ENCODE measurements at regions not wholly inside any gene's neighbourhood (a gene's known extent, or its start where the extent isn't known, plus 50 kb on each side); places are given as distances from the start of the nearest gene placed in this dataset.

DNA sequence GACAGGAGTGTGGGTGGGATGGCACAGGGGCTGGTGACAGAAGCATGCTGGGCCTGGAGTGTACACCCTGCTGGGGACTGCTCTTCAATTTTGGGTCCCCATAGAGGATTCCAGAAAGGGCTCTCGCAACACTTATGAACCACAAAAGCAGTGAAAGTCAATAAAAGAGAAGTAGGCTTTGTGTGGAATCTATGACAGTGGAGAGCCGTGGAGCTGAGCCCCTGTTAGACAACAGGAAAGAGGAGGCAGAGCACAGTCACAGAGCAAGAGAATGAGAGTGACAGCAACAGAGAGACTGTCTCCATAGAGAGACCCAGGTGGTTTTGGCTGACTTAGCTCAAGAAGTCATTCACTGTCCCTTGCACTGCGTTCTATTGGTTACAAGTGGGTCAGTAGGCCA, 135.1 kb upstream of the ATP6AP2 start:
- TF ChIP-seq, protein P1, sequence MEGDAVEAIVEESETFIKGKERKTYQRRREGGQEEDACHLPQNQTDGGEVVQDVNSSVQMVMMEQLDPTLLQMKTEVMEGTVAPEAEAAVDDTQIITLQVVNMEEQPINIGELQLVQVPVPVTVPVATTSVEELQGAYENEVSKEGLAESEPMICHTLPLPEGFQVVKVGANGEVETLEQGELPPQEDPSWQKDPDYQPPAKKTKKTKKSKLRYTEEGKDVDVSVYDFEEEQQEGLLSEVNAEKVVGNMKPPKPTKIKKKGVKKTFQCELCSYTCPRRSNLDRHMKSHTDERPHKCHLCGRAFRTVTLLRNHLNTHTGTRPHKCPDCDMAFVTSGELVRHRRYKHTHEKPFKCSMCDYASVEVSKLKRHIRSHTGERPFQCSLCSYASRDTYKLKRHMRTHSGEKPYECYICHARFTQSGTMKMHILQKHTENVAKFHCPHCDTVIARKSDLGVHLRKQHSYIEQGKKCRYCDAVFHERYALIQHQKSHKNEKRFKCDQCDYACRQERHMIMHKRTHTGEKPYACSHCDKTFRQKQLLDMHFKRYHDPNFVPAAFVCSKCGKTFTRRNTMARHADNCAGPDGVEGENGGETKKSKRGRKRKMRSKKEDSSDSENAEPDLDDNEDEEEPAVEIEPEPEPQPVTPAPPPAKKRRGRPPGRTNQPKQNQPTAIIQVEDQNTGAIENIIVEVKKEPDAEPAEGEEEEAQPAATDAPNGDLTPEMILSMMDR (IDR thresholded peaks at IDR 0.05): no peak
- no peak for TF ChIP-seq POLR2A (IDR thresholded peaks at IDR 0.05)

Data from testis (tissue), 2 donors.